ENCODE measurements at regions not wholly inside any gene's neighbourhood (a gene's known extent, or its start where the extent isn't known, plus 50 kb on each side); places are given as distances from the start of the nearest gene placed in this dataset.

- TF ChIP-seq CTCF (conservative IDR thresholded peaks at IDR 0.05; ENCODE audit: low read length) (no peak), EZH2phosphoT487 (IDR thresholded peaks at IDR 0.05; ENCODE audit: borderline replicate concordance) (no peak)
Measured at GRCh38 chr20:22093122-22093521, 387.7 kb downstream of the PAX1 start.

Measured in Loucy (cell line).